ENCODE measurements at regions not wholly inside any gene's neighbourhood (a gene's known extent, or its start where the extent isn't known, plus 50 kb on each side); places are given as distances from the start of the nearest gene placed in this dataset.
"Not testable (repeated sequence)": the region's sequence is repeated elsewhere in the genome, so short reads cannot be mapped to it uniquely, and the experiment has no call there.

GRCh38 chr3:103210583-103210982 lies 775.8 kb downstream of the ZPLD1 start:
- Histone ChIP-seq H3K27ac (ENCODE audit: low read depth, low read length, severe bottlenecking) (no peak overlapping the region), H3K4me1 (ENCODE audit: control insufficient read depth, insufficient read depth, low read length, poor library complexity, severe bottlenecking) (no peaks in the 10 kb centered on the region), H3K9me3 (ENCODE audit: control insufficient read depth, low read length) (no peaks in the 10 kb centered on the region), H3K36me3 (ENCODE audit: control insufficient read depth, insufficient read depth, low read length) (no peaks in the 10 kb centered on the region), H3K4me3 (ENCODE audit: extremely low read depth, insufficient read depth, low read length, poor library complexity, severe bottlenecking) (no peak overlapping the region)
- 83 to 85% methylated on average over 4 to 6 of the region's 7 CpGs for WGBS, 2 experiments (ENCODE audit: insufficient coverage in 2 of 2)

- WGBS, 2 experiments (ENCODE audit: insufficient coverage in 2 of 2): no CpG with 5 or more reads among the region's 1 CpG
- Histone ChIP-seq H3K4me1 (ENCODE audit: control insufficient read depth, insufficient read depth, low read length, poor library complexity, severe bottlenecking) (no peaks in the 10 kb centered on the region), H3K4me3 (ENCODE audit: extremely low read depth, insufficient read depth, low read length, poor library complexity, severe bottlenecking) (no peak overlapping the region), H3K27ac (ENCODE audit: low read depth, low read length, severe bottlenecking) (peak overlapping the region; percentile 16), H3K9me3 (ENCODE audit: control insufficient read depth, low read length) (no peaks in the 10 kb centered on the region), H3K36me3 (ENCODE audit: control insufficient read depth, insufficient read depth, low read length) (no peaks in the 10 kb centered on the region)
Observed at GRCh38 chr3:103218146-103218545, 783.3 kb downstream of the ZPLD1 start.

GRCh38 chr3:103218793-103219192 lies 784.0 kb downstream of the ZPLD1 start:
- H3K36me3 ChIP-seq (ENCODE audit: control insufficient read depth, insufficient read depth, low read length): no peaks in the 10 kb centered on the region
- H3K4me1 ChIP-seq (ENCODE audit: control insufficient read depth, insufficient read depth, low read length, poor library complexity, severe bottlenecking): no peaks in the 10 kb centered on the region
- H3K9me3 ChIP-seq (ENCODE audit: control insufficient read depth, low read length): no peaks in the 10 kb centered on the region
- H3K27ac ChIP-seq (ENCODE audit: low read depth, low read length, severe bottlenecking): no peak overlapping the region
- no peak overlapping the region for H3K4me3 ChIP-seq (ENCODE audit: extremely low read depth, insufficient read depth, low read length, poor library complexity, severe bottlenecking)
- no CpG with 5 or more reads among the region's 1 CpG for WGBS, 2 experiments (ENCODE audit: insufficient coverage in 2 of 2)

GRCh38 chr3:103227651-103228050 lies 792.8 kb downstream of the ZPLD1 start:
- H3K27ac ChIP-seq (ENCODE audit: low read depth, low read length, severe bottlenecking): no peak overlapping the region
- 76% methylated on average over 2 of the region's 4 CpGs; no CpG with 5 or more reads in 1 of the 2 experiments for WGBS, 2 experiments (ENCODE audit: insufficient coverage in 2 of 2)
- H3K9me3 ChIP-seq (ENCODE audit: control insufficient read depth, low read length): no peaks in the 10 kb centered on the region
- H3K4me1 ChIP-seq (ENCODE audit: control insufficient read depth, insufficient read depth, low read length, poor library complexity, severe bottlenecking): no peaks in the 10 kb centered on the region
- H3K36me3 ChIP-seq (ENCODE audit: control insufficient read depth, insufficient read depth, low read length): no peaks in the 10 kb centered on the region
- H3K4me3 ChIP-seq (ENCODE audit: extremely low read depth, insufficient read depth, low read length, poor library complexity, severe bottlenecking): no peak overlapping the region

- Histone ChIP-seq H3K4me3 (ENCODE audit: extremely low read depth, insufficient read depth, low read length, poor library complexity, severe bottlenecking) (no peak overlapping the region), H3K36me3 (ENCODE audit: control insufficient read depth, insufficient read depth, low read length) (no peaks in the 10 kb centered on the region), H3K27ac (ENCODE audit: low read depth, low read length, severe bottlenecking) (no peak overlapping the region), H3K9me3 (ENCODE audit: control insufficient read depth, low read length) (no peaks in the 10 kb centered on the region), H3K4me1 (ENCODE audit: control insufficient read depth, insufficient read depth, low read length, poor library complexity, severe bottlenecking) (no peaks in the 10 kb centered on the region)
Observed at GRCh38 chr3:103247459-103247858, 812.6 kb downstream of the ZPLD1 start.

- H3K4me3 ChIP-seq (ENCODE audit: extremely low read depth, insufficient read depth, low read length, poor library complexity, severe bottlenecking); H3K36me3 ChIP-seq (ENCODE audit: control insufficient read depth, insufficient read depth, low read length); H3K9me3 ChIP-seq (ENCODE audit: control insufficient read depth, low read length); H3K27ac ChIP-seq (ENCODE audit: low read depth, low read length, severe bottlenecking); H3K4me1 ChIP-seq (ENCODE audit: control insufficient read depth, insufficient read depth, low read length, poor library complexity, severe bottlenecking): not testable (repeated sequence)
- 82% methylated on average over 3 of the region's 24 CpGs; no CpG with 5 or more reads in 1 of the 2 experiments for WGBS, 2 experiments (ENCODE audit: insufficient coverage in 2 of 2)
Observed at GRCh38 chr3:103254827-103255226, 820.0 kb downstream of the ZPLD1 start.

- Histone ChIP-seq H3K36me3 (ENCODE audit: control insufficient read depth, insufficient read depth, low read length) (no peaks in the 10 kb centered on the region), H3K4me1 (ENCODE audit: control insufficient read depth, insufficient read depth, low read length, poor library complexity, severe bottlenecking) (no peaks in the 10 kb centered on the region), H3K27ac (ENCODE audit: low read depth, low read length, severe bottlenecking) (no peak overlapping the region)
Observed at GRCh38 chr3:103269287-103269686, 834.5 kb downstream of the ZPLD1 start.

GRCh38 chr3:103271575-103271974 lies 836.8 kb downstream of the ZPLD1 start:
- H3K36me3 ChIP-seq (ENCODE audit: control insufficient read depth, insufficient read depth, low read length): no peaks in the 10 kb centered on the region
- H3K4me1 ChIP-seq (ENCODE audit: control insufficient read depth, insufficient read depth, low read length, poor library complexity, severe bottlenecking): no peaks in the 10 kb centered on the region
- peaks cover 12% of the 10 kb centered on the region for H3K9me3 ChIP-seq (ENCODE audit: control insufficient read depth, low read length)
- H3K27ac ChIP-seq (ENCODE audit: low read depth, low read length, severe bottlenecking): no peak overlapping the region
- H3K4me3 ChIP-seq (ENCODE audit: extremely low read depth, insufficient read depth, low read length, poor library complexity, severe bottlenecking): no peak overlapping the region
- 52 to 75% methylated on average over 1 to 2 of the region's 2 CpGs for WGBS, 2 experiments (ENCODE audit: insufficient coverage in 2 of 2)

More at GRCh38 chr3:103269287-103269686, 834.5 kb downstream of the ZPLD1 start:
- Histone ChIP-seq H3K4me3 (ENCODE audit: extremely low read depth, insufficient read depth, low read length, poor library complexity, severe bottlenecking) (no peak overlapping the region), H3K9me3 (ENCODE audit: control insufficient read depth, low read length) (peaks cover 8% of the 10 kb centered on the region)

GRCh38 chr3:103295974-103296570 lies 861.3 kb downstream of the ZPLD1 start:
- no peak overlapping the region for H3K27ac ChIP-seq (ENCODE audit: low read depth, low read length, severe bottlenecking)
- H3K4me1 ChIP-seq (ENCODE audit: control insufficient read depth, insufficient read depth, low read length, poor library complexity, severe bottlenecking): no peaks in the 10 kb centered on the region
- WGBS, 2 experiments (ENCODE audit: insufficient coverage in 2 of 2): 60% methylated on average over 2 of the region's 2 CpGs; no CpG with 5 or more reads in 1 of the 2 experiments
- no peaks in the 10 kb centered on the region for H3K9me3 ChIP-seq (ENCODE audit: control insufficient read depth, low read length)
- H3K36me3 ChIP-seq (ENCODE audit: control insufficient read depth, insufficient read depth, low read length): no peaks in the 10 kb centered on the region
- H3K4me3 ChIP-seq (ENCODE audit: extremely low read depth, insufficient read depth, low read length, poor library complexity, severe bottlenecking): no peak overlapping the region

GRCh38 chr3:103297502-103297901 lies 862.7 kb downstream of the ZPLD1 start:
- WGBS, 2 experiments (ENCODE audit: insufficient coverage in 2 of 2): 95 to 96% methylated on average over 10 to 11 of the region's 11 CpGs
- not testable (repeated sequence) for H3K4me3 ChIP-seq (ENCODE audit: extremely low read depth, insufficient read depth, low read length, poor library complexity, severe bottlenecking); H3K4me1 ChIP-seq (ENCODE audit: control insufficient read depth, insufficient read depth, low read length, poor library complexity, severe bottlenecking); H3K27ac ChIP-seq (ENCODE audit: low read depth, low read length, severe bottlenecking); H3K9me3 ChIP-seq (ENCODE audit: control insufficient read depth, low read length); H3K36me3 ChIP-seq (ENCODE audit: control insufficient read depth, insufficient read depth, low read length)

- Histone ChIP-seq H3K4me3 (ENCODE audit: extremely low read depth, insufficient read depth, low read length, poor library complexity, severe bottlenecking) (no peak overlapping the region), H3K4me1 (ENCODE audit: control insufficient read depth, insufficient read depth, low read length, poor library complexity, severe bottlenecking) (no peaks in the 10 kb centered on the region), H3K9me3 (ENCODE audit: control insufficient read depth, low read length) (no peaks in the 10 kb centered on the region), H3K36me3 (ENCODE audit: control insufficient read depth, insufficient read depth, low read length) (no peaks in the 10 kb centered on the region), H3K27ac (ENCODE audit: low read depth, low read length, severe bottlenecking) (no peak overlapping the region)
- 67% methylated on average over 2 of the region's 4 CpGs; no CpG with 5 or more reads in 1 of the 2 experiments for WGBS, 2 experiments (ENCODE audit: insufficient coverage in 2 of 2)
Observed at GRCh38 chr3:103306104-103306503, 871.3 kb downstream of the ZPLD1 start.
